Astrocyte of the cerebellum (primary cell): ENCODE measurements at regions not wholly inside any gene's neighbourhood (a gene's known extent, or its start where the extent isn't known, plus 50 kb on each side); places are given as distances from the start of the nearest gene placed in this dataset.

Source experiments
- DNase-seq: peaks from one replicate; pipeline ENCODE4 v3.0.0-alpha.2; 2011; ENCODE audit warnings: low read depth
- H3K4me3 ChIP-seq: 2 replicates; pipeline ENCODE4 v1.5.1; 2011; ENCODE audit warnings: mild to moderate bottlenecking, low read depth, low read length, moderate library complexity
- CTCF ChIP-seq: IDR thresholded peaks from 2 replicates; pipeline ENCODE4 v1.5.1; 2012; ENCODE audit warnings: low read length, low read depth, moderate library complexity, mild to moderate bottlenecking; ENCODE audit errors: missing control alignments
- in situ Hi-C: cut with HindIII; loops from 2 replicates; pipeline ENCODE4 v1.10.0; 2017; ENCODE audit warnings: low sequenced_read_pairs

GRCh38 chr6:91480402-91480801 lies 893.5 kb upstream of the MAP3K7 start:
- no peak for TF ChIP-seq CTCF
- DNase-seq = no peak
- no peak overlapping the region for H3K4me3 ChIP-seq
- in situ Hi-C loops = no loop called here

GRCh38 chr6:91477688-91478087 lies 890.8 kb upstream of the MAP3K7 start:
- DNase-seq = no peak
- in situ Hi-C loops = no loop called here
- no peak overlapping the region for H3K4me3 ChIP-seq
- no peak for TF ChIP-seq CTCF

- no peak overlapping the region for H3K4me3 ChIP-seq
- in situ Hi-C loops = no loop called here
- DNase-seq = peak; percentile 38
- TF ChIP-seq CTCF = no peak
Measured at GRCh38 chr6:91476000-91476399, 889.1 kb upstream of the MAP3K7 start.

- H3K4me3 ChIP-seq = no peak overlapping the region
- in situ Hi-C loops = no loop called here
- DNase-seq = no peak
- no peak for TF ChIP-seq CTCF
Measured at GRCh38 chr6:91465393-91465792, 878.5 kb upstream of the MAP3K7 start.

- no peak overlapping the region for H3K4me3 ChIP-seq
- DNase-seq = no peak
- in situ Hi-C loops = no loop called here
- TF ChIP-seq CTCF = no peak
Measured at GRCh38 chr6:91464718-91465117, 877.8 kb upstream of the MAP3K7 start.

GRCh38 chr6:91464201-91464600 lies 877.3 kb upstream of the MAP3K7 start:
- in situ Hi-C loops = no loop called here
- DNase-seq = no peak
- no peak for TF ChIP-seq CTCF
- H3K4me3 ChIP-seq = no peak overlapping the region

GRCh38 chr6:91462241-91462640 lies 875.4 kb upstream of the MAP3K7 start:
- no peak overlapping the region for H3K4me3 ChIP-seq
- DNase-seq = no peak
- in situ Hi-C loops = no loop called here
- no peak for TF ChIP-seq CTCF
